ENCODE measurements at regions not wholly inside any gene's neighbourhood (a gene's known extent, or its start where the extent isn't known, plus 50 kb on each side); places are given as distances from the start of the nearest gene placed in this dataset.

DNA sequence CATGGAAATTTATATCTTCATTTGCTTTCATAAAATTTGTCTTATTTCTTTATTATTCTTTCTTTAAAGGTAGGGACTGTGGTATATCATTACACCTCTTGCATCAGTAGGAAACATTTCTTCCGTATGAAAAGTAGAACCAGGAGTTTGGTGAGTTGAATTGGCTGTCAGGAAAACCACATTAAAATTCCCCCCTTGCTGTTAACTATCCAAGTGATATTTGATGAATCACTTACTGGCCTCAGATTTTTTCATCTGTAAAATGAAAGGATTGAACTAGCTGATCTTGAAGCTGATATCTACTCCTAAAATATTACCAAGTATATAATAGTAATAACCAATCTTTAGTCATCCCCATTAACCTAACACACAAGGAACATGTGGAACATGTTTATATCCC is 460.9 kb downstream of the GJA1 start:
- Histone ChIP-seq H3K4me3 (ENCODE audit: low read length, poor library complexity, severe bottlenecking) (no peak overlapping the region), H2AFZ (ENCODE audit: low read length) (no peak overlapping the region), H3K79me2 (ENCODE audit: insufficient read depth, low read length) (no peaks in the 10 kb centered on the region), H3K9me2 (replicated peaks; ENCODE audit: low read depth, low read length) (no peaks in the 10 kb centered on the region), H3K9me3 (ENCODE audit: insufficient read depth, low read depth, low read length) (no peaks in the 10 kb centered on the region), H4K20me1 (ENCODE audit: insufficient read depth, low read length, poor library complexity, severe bottlenecking) (no peaks in the 10 kb centered on the region), H3K4me2 (ENCODE audit: low read depth, low read length, poor library complexity, severe bottlenecking) (no peak overlapping the region), H3F3A (ENCODE audit: low read depth) (no peaks in the 10 kb centered on the region), H3K9ac (ENCODE audit: low read depth, low read length, poor library complexity, severe bottlenecking) (no peak overlapping the region), H3K36me3 (ENCODE audit: insufficient read depth, low read length) (no peaks in the 10 kb centered on the region), H3K4me1 (ENCODE audit: insufficient read depth, low read length, poor library complexity, severe bottlenecking) (no peaks in the 10 kb centered on the region), H3K27me3 (ENCODE audit: insufficient read depth, low read length, poor library complexity, severe bottlenecking) (no peaks in the 10 kb centered on the region)
- TF ChIP-seq CTCF (conservative IDR thresholded peaks at IDR 0.05; ENCODE audit: low read length): no peak
- no peak for TF ChIP-seq EZH2phosphoT487 (IDR thresholded peaks at IDR 0.05; ENCODE audit: borderline replicate concordance)

GRCh38 chr6:121896771-121897170 is 461.3 kb downstream of the GJA1 start:
- no peaks in the 10 kb centered on the region for H4K20me1 ChIP-seq (ENCODE audit: insufficient read depth, low read length, poor library complexity, severe bottlenecking)
- H3K4me1 ChIP-seq (ENCODE audit: insufficient read depth, low read length, poor library complexity, severe bottlenecking): no peaks in the 10 kb centered on the region
- H3K4me3 ChIP-seq (ENCODE audit: low read length, poor library complexity, severe bottlenecking): no peak overlapping the region
- no peaks in the 10 kb centered on the region for H3K9me2 ChIP-seq (replicated peaks; ENCODE audit: low read depth, low read length)
- no peaks in the 10 kb centered on the region for H3F3A ChIP-seq (ENCODE audit: low read depth)
- H2AFZ ChIP-seq (ENCODE audit: low read length): no peak overlapping the region
- H3K79me2 ChIP-seq (ENCODE audit: insufficient read depth, low read length): no peaks in the 10 kb centered on the region
- TF ChIP-seq CTCF (conservative IDR thresholded peaks at IDR 0.05; ENCODE audit: low read length) (no peak), EZH2phosphoT487 (IDR thresholded peaks at IDR 0.05; ENCODE audit: borderline replicate concordance) (no peak)
- no peaks in the 10 kb centered on the region for H3K27me3 ChIP-seq (ENCODE audit: insufficient read depth, low read length, poor library complexity, severe bottlenecking)
- no peak overlapping the region for H3K4me2 ChIP-seq (ENCODE audit: low read depth, low read length, poor library complexity, severe bottlenecking)
- H3K9ac ChIP-seq (ENCODE audit: low read depth, low read length, poor library complexity, severe bottlenecking): no peak overlapping the region
- H3K36me3 ChIP-seq (ENCODE audit: insufficient read depth, low read length): no peaks in the 10 kb centered on the region
- no peaks in the 10 kb centered on the region for H3K9me3 ChIP-seq (ENCODE audit: insufficient read depth, low read depth, low read length)

DNA sequence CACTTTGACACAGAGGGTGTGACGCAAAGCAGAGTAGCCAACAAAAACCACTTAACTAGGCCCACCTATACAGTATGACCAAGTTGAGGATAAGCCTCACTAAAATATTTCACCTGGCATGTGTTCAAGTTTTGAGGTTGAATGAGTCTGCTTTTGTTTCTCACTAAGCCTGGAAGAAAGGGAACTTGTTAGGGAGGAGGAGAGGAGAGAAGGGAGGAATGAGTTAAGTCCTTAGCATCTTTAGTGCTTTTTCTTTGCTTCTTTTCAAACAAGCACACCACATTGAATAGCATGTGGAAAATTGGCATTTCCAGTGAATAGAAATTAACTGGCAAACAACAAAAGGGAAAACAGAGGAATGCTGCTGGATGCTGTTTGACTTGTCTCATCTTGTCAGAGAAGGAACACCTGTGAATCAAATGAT is 461.9 kb downstream of the GJA1 start:
- no peak overlapping the region for H2AFZ ChIP-seq (ENCODE audit: low read length)
- TF ChIP-seq EZH2phosphoT487 (IDR thresholded peaks at IDR 0.05; ENCODE audit: borderline replicate concordance) (no peak), CTCF (conservative IDR thresholded peaks at IDR 0.05; ENCODE audit: low read length) (no peak)

More for the DNA sequence above, 461.9 kb downstream of the GJA1 start:
- Histone ChIP-seq H3K4me2 (ENCODE audit: low read depth, low read length, poor library complexity, severe bottlenecking) (no peak overlapping the region), H3K27me3 (ENCODE audit: insufficient read depth, low read length, poor library complexity, severe bottlenecking) (no peaks in the 10 kb centered on the region), H3K9me3 (ENCODE audit: insufficient read depth, low read depth, low read length) (no peaks in the 10 kb centered on the region), H3K36me3 (ENCODE audit: insufficient read depth, low read length) (no peaks in the 10 kb centered on the region), H3K9ac (ENCODE audit: low read depth, low read length, poor library complexity, severe bottlenecking) (no peak overlapping the region), H3K4me1 (ENCODE audit: insufficient read depth, low read length, poor library complexity, severe bottlenecking) (no peaks in the 10 kb centered on the region), H3K4me3 (ENCODE audit: low read length, poor library complexity, severe bottlenecking) (no peak overlapping the region), H4K20me1 (ENCODE audit: insufficient read depth, low read length, poor library complexity, severe bottlenecking) (no peaks in the 10 kb centered on the region), H3F3A (ENCODE audit: low read depth) (no peaks in the 10 kb centered on the region), H3K9me2 (replicated peaks; ENCODE audit: low read depth, low read length) (no peaks in the 10 kb centered on the region), H3K79me2 (ENCODE audit: insufficient read depth, low read length) (no peaks in the 10 kb centered on the region)

Data from Loucy (cell line).